Endothelial cell of umbilical vein (primary cell): ENCODE measurements at regions not wholly inside any gene's neighbourhood (a gene's known extent, or its start where the extent isn't known, plus 50 kb on each side); places are given as distances from the start of the nearest gene placed in this dataset.

Experiments used
- BruUV-seq: library from RNA; stranded (reverse); fragments of 400-500 nt; replicated peaks from 2 replicates; lab custom pipeline; 2021; lab: Mats Ljungman, UMichigan
- CTCF ChIA-PET: fragments of 300-600, 350-600 bp; sonication (Branson Sonifier 250); formaldehyde crosslinking; loops from one replicate; lab custom pipeline; 2021; ENCODE audit warnings: antibody characterized with exemption, inconsistent platforms; lab: Charles Lee
- POLR2A ChIA-PET: fragments of 300-600, 350-600 bp; sonication (Branson Sonifier 250); formaldehyde crosslinking; loops from one replicate; lab custom pipeline; 2021; ENCODE audit warnings: antibody characterized with exemption, inconsistent platforms; lab: Charles Lee
- DNase-seq: peaks from one replicate; pipeline ENCODE4 v3.0.0-alpha.2; 2011; ENCODE audit warnings: low read depth, low spot score
- FAIRE-seq: peaks from 2 replicates; lab custom pipeline; 2011; peaks lifted over from hg19 to GRCh38; lab: Jason Lieb, UNC
- H2AFZ ChIP-seq: 2 replicates; pipeline ENCODE4 v1.6.0; 2012; ENCODE audit warnings: low read depth, low read length, control low read depth, inconsistent platforms
- H3K27ac ChIP-seq: 2 replicates; pipeline ENCODE4 v1.5.1; 2011; ENCODE audit warnings: low read depth, mild to moderate bottlenecking, control low read depth, low read length, moderate library complexity; ENCODE audit not compliant: insufficient read depth
- H3K27me3 ChIP-seq, 2 experiments: 2 replicates each; pipeline versions ENCODE4 v1.6.0 to v1.6.1; 2011; ENCODE audit warnings: low read length in 2 of 2, mixed read lengths in 1 of 2; ENCODE audit not compliant: control insufficient read depth in 2 of 2, insufficient read depth in 2 of 2
- H3K36me3 ChIP-seq, 2 experiments: 2 replicates in 1 of 2; 3 replicates in 1 of 2; pipeline ENCODE4 v1.5.1; 2011; ENCODE audit warnings: low read length in 2 of 2, mild to moderate bottlenecking in 1 of 2, moderate library complexity in 1 of 2; ENCODE audit not compliant: control insufficient read depth in 2 of 2, insufficient read depth in 2 of 2; ENCODE audit errors: extremely low read depth in 1 of 2
- H3K4me1 ChIP-seq: 3 replicates; pipeline ENCODE4 v1.5.1; 2011; ENCODE audit warnings: mild to moderate bottlenecking, low read length; ENCODE audit not compliant: control insufficient read depth, insufficient read depth; ENCODE audit errors: extremely low read depth
- H3K4me2 ChIP-seq: 2 replicates; pipeline ENCODE4 v1.6.1; 2011; ENCODE audit warnings: low read length, control low read depth, mixed read lengths; ENCODE audit not compliant: insufficient read depth
- H3K4me3 ChIP-seq, 3 experiments: fragments of 200-600 bp in 1 of 3; sonication (generic), shearing (Covaris generic) in 1 of 3; replicated peaks in 1 of 3; 2 replicates each; pipeline ENCODE4 v1.5.1; 2011 to 2016; ENCODE audit warnings: control low read depth in 3 of 3, low read length in 3 of 3, mild to moderate bottlenecking in 2 of 3, inconsistent platforms in 1 of 3, low read depth in 1 of 3, moderate library complexity in 1 of 3; ENCODE audit not compliant: insufficient read depth in 1 of 3
- H3K79me2 ChIP-seq: 2 replicates; pipeline ENCODE4 v1.6.0; 2012; ENCODE audit warnings: low read length, inconsistent platforms; ENCODE audit not compliant: control insufficient read depth, insufficient read depth
- H3K9ac ChIP-seq: replicated peaks from 2 replicates; pipeline ENCODE3; 2011; ENCODE audit warnings: low read length, control low read depth; ENCODE audit not compliant: insufficient read depth; ENCODE audit errors: extremely low read depth
- H3K9me1 ChIP-seq: replicated peaks from 3 replicates; pipeline ENCODE4 v1.6.0; 2011; ENCODE audit warnings: mild to moderate bottlenecking, low read length; ENCODE audit not compliant: control insufficient read depth, insufficient read depth; ENCODE audit errors: extremely low read depth
- H3K9me3 ChIP-seq: replicated peaks from 2 replicates; pipeline ENCODE4 v1.5.1; 2012; ENCODE audit warnings: low read length, inconsistent platforms; ENCODE audit not compliant: control insufficient read depth, insufficient read depth
- H4K20me1 ChIP-seq: replicated peaks from 2 replicates; pipeline ENCODE3; 2011; ENCODE audit warnings: mild to moderate bottlenecking, low read length; ENCODE audit not compliant: control insufficient read depth, insufficient read depth; ENCODE audit errors: extremely low read depth
- GATA2 ChIP-seq: IDR thresholded peaks from 2 replicates; pipeline ENCODE4 v1.7.0; 2011; ENCODE audit warnings: low read depth, mild to moderate bottlenecking, moderate library complexity, mixed read lengths, low read length; ENCODE audit not compliant: insufficient read length, insufficient read depth
- JUN ChIP-seq: IDR thresholded peaks from 2 replicates; pipeline ENCODE4 v1.6.1; 2011; ENCODE audit warnings: borderline replicate concordance, low read depth; ENCODE audit not compliant: insufficient read length, insufficient read depth
- MYC ChIP-seq: IDR thresholded peaks from one replicate; pipeline ENCODE4 v1.6.1; 2011; ENCODE audit warnings: mild to moderate bottlenecking, low read depth, low read length
- POLR2AphosphoS5 ChIP-seq: IDR thresholded peaks from 2 replicates; pipeline ENCODE4 v1.6.1; 2012; ENCODE audit warnings: low read depth, mild to moderate bottlenecking, control low read depth, low read length, moderate library complexity; ENCODE audit not compliant: insufficient read depth
- dilution Hi-C: fragments of 300-500 bp; cut with MboI; formaldehyde crosslinking; loops from one replicate; pipeline ENCODE4 v1.15.0; 2019; ENCODE audit warnings: low sequenced_read_pairs; ENCODE audit not compliant: extremely low pct_ligation_motif_present
- intact Hi-C: fragments of 100-400 bp; cut with micrococcal nuclease; formaldehyde crosslinking; loops from one replicate; pipeline ENCODE4 v1.10.0; 2022
- TF ChIP-seq, protein P1 (sequence below), 2 donors: IDR thresholded peaks; 1 replicate in 1 of 2; 2 replicates in 1 of 2; pipeline ENCODE4 v1.5.1; 2011; ENCODE audit warnings: low read length in 2 of 2, mild to moderate bottlenecking in 2 of 2, moderate library complexity in 2 of 2, control low read depth in 1 of 2, inconsistent platforms in 1 of 2, low read depth in 1 of 2; ENCODE audit not compliant: insufficient read depth in 1 of 2; ENCODE audit errors: extremely low read depth in 1 of 2
- TF ChIP-seq, protein P2 (sequence below): IDR thresholded peaks from 2 replicates; pipeline ENCODE4 v1.6.1; 2011; ENCODE audit not compliant: insufficient read depth, insufficient read length

DNA sequence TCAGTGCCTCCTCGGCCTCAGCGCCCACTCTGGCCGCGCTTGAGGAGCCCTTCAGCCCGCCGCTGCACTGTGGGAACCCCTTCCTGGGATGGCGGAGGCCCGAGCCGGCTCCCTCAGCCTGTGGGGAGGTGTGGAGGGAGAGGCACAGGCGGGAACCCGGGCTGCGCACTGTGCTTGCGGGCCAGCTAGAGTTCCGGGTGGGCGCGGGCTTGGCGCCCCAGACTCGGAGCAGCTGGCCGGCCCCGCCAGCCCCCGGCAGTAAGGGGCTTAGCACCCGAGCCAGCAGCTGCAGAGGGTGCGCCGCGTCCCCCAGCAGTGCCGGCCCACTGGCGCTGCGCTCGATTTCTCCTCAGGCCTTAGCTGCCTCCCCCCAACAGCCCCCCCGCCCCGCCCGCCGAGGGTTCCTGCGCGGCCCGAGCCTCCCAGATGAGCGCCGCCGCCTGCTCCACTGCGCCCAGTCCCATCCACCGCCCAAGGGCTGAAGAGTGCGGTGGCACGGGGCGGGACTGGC is 1137.0 kb downstream of the PCDH18 start:
- Histone ChIP-seq H3K9me3 (no peaks in the 10 kb centered on the region), H3K79me2 (no peaks in the 10 kb centered on the region), H3K4me3 (no peak overlapping the region), H3K27ac (no peak overlapping the region), H3K4me2 (no peak overlapping the region), H3K9ac (no peak overlapping the region), H3K4me1 (peaks cover 10% of the 10 kb centered on the region), H4K20me1 (no peaks in the 10 kb centered on the region), H2AFZ (no peak overlapping the region), H3K27me3 (no peaks in the 10 kb centered on the region), H3K9me1 (no peaks in the 10 kb centered on the region), H3K36me3 (no peaks in the 10 kb centered on the region)
- dilution Hi-C loops, result no loop called here
- BruUV-seq, result no TSS peak
- intact Hi-C loops, result no loop called here
- TF ChIP-seq GATA2 (no peak), MYC (no peak), POLR2AphosphoS5 (no peak), JUN (no peak)
- TF ChIP-seq, protein P1, sequence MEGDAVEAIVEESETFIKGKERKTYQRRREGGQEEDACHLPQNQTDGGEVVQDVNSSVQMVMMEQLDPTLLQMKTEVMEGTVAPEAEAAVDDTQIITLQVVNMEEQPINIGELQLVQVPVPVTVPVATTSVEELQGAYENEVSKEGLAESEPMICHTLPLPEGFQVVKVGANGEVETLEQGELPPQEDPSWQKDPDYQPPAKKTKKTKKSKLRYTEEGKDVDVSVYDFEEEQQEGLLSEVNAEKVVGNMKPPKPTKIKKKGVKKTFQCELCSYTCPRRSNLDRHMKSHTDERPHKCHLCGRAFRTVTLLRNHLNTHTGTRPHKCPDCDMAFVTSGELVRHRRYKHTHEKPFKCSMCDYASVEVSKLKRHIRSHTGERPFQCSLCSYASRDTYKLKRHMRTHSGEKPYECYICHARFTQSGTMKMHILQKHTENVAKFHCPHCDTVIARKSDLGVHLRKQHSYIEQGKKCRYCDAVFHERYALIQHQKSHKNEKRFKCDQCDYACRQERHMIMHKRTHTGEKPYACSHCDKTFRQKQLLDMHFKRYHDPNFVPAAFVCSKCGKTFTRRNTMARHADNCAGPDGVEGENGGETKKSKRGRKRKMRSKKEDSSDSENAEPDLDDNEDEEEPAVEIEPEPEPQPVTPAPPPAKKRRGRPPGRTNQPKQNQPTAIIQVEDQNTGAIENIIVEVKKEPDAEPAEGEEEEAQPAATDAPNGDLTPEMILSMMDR (IDR thresholded peaks at IDR 0.05; ENCODE audit: extremely low read depth in 1 of 2, insufficient read depth in 1 of 2, low read depth in 1 of 2, low read length in 2 of 2), result no peak
- TF ChIP-seq, protein P2, sequence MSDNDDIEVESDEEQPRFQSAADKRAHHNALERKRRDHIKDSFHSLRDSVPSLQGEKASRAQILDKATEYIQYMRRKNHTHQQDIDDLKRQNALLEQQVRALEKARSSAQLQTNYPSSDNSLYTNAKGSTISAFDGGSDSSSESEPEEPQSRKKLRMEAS, result no peak
- ChIA-PET POLR2A (no interaction called here), CTCF (no interaction called here)
- DNase-seq, result no peak
- no peak for FAIRE-seq
